ENCODE measurements at regions not wholly inside any gene's neighbourhood (a gene's known extent, or its start where the extent isn't known, plus 50 kb on each side); places are given as distances from the start of the nearest gene placed in this dataset.
A peak's percentile ranks its signal among the peaks of the same experiment; 100 is the strongest.

GRCh38 chr2:40507432-40507831 lies 55.5 kb upstream of the SLC8A1 start:
- Histone ChIP-seq H3K27ac (ENCODE audit: low read length) (no peak overlapping the region), H3K9me3 (replicated peaks; ENCODE audit: control insufficient read depth, low read depth, low read length) (no peaks in the 10 kb centered on the region), H3K4me1 (ENCODE audit: control insufficient read depth, insufficient read depth, low read length) (no peaks in the 10 kb centered on the region), H3K4me3 (ENCODE audit: low read length) (no peak overlapping the region), H3K36me3 (ENCODE audit: control insufficient read depth, insufficient read depth, low read length) (no peaks in the 10 kb centered on the region), H3K27me3 (ENCODE audit: control insufficient read depth, insufficient read depth, low read length) (no peaks in the 10 kb centered on the region)
- no peak for DNase-seq
- WGBS (ENCODE audit: insufficient coverage) = no CpG with 5 or more reads among the region's 1 CpG

- H3K27ac ChIP-seq (ENCODE audit: low read length) = no peak overlapping the region
- no CpG with 5 or more reads among the region's 3 CpGs for WGBS (ENCODE audit: insufficient coverage)
- no peak for DNase-seq
- no peaks in the 10 kb centered on the region for H3K4me1 ChIP-seq (ENCODE audit: control insufficient read depth, insufficient read depth, low read length)
- no peaks in the 10 kb centered on the region for H3K9me3 ChIP-seq (replicated peaks; ENCODE audit: control insufficient read depth, low read depth, low read length)
- no peak overlapping the region for H3K4me3 ChIP-seq (ENCODE audit: low read length)
- no peaks in the 10 kb centered on the region for H3K27me3 ChIP-seq (ENCODE audit: control insufficient read depth, insufficient read depth, low read length)
- H3K36me3 ChIP-seq (ENCODE audit: control insufficient read depth, insufficient read depth, low read length) = no peaks in the 10 kb centered on the region
These were observed 58.4 kb upstream of the SLC8A1 start for GRCh38 chr2:40510304-40510703.

GRCh38 chr2:40511661-40512213 lies 59.8 kb upstream of the SLC8A1 start:
- Histone ChIP-seq H3K27me3 (ENCODE audit: control insufficient read depth, insufficient read depth, low read length) (no peaks in the 10 kb centered on the region), H3K4me3 (ENCODE audit: low read length) (peak overlapping the region; percentile 39), H3K4me1 (ENCODE audit: control insufficient read depth, insufficient read depth, low read length) (no peaks in the 10 kb centered on the region), H3K36me3 (ENCODE audit: control insufficient read depth, insufficient read depth, low read length) (no peaks in the 10 kb centered on the region), H3K9me3 (replicated peaks; ENCODE audit: control insufficient read depth, low read depth, low read length) (no peaks in the 10 kb centered on the region), H3K27ac (ENCODE audit: low read length) (peak overlapping the region; percentile 85)
- 6% methylated on average over 6 of the region's 9 CpGs for WGBS (ENCODE audit: insufficient coverage)
- DNase-seq = peak; percentile 93

GRCh38 chr2:40512256-40512655 lies 60.4 kb upstream of the SLC8A1 start:
- no peaks in the 10 kb centered on the region for H3K4me1 ChIP-seq (ENCODE audit: control insufficient read depth, insufficient read depth, low read length)
- H3K27me3 ChIP-seq (ENCODE audit: control insufficient read depth, insufficient read depth, low read length) = no peaks in the 10 kb centered on the region
- DNase-seq = peak; percentile 69
- peak overlapping the region; percentile 85 for H3K27ac ChIP-seq (ENCODE audit: low read length)
- peak overlapping the region; percentile 39 for H3K4me3 ChIP-seq (ENCODE audit: low read length)
- H3K36me3 ChIP-seq (ENCODE audit: control insufficient read depth, insufficient read depth, low read length) = no peaks in the 10 kb centered on the region
- WGBS (ENCODE audit: insufficient coverage) = 35% methylated on average over 5 of the region's 6 CpGs
- no peaks in the 10 kb centered on the region for H3K9me3 ChIP-seq (replicated peaks; ENCODE audit: control insufficient read depth, low read depth, low read length)

GRCh38 chr2:40513201-40513600 lies 61.3 kb upstream of the SLC8A1 start:
- Histone ChIP-seq H3K27me3 (ENCODE audit: control insufficient read depth, insufficient read depth, low read length) (no peaks in the 10 kb centered on the region), H3K4me3 (ENCODE audit: low read length) (no peak overlapping the region), H3K27ac (ENCODE audit: low read length) (no peak overlapping the region), H3K36me3 (ENCODE audit: control insufficient read depth, insufficient read depth, low read length) (no peaks in the 10 kb centered on the region), H3K9me3 (replicated peaks; ENCODE audit: control insufficient read depth, low read depth, low read length) (no peaks in the 10 kb centered on the region), H3K4me1 (ENCODE audit: control insufficient read depth, insufficient read depth, low read length) (no peaks in the 10 kb centered on the region)
- WGBS (ENCODE audit: insufficient coverage) = no CpG with 5 or more reads among the region's 2 CpGs
- DNase-seq = peak; percentile 18

GRCh38 chr2:40516604-40517003 lies 64.7 kb upstream of the SLC8A1 start:
- no peak overlapping the region for H3K27ac ChIP-seq (ENCODE audit: low read length)
- DNase-seq = no peak
- no peaks in the 10 kb centered on the region for H3K9me3 ChIP-seq (replicated peaks; ENCODE audit: control insufficient read depth, low read depth, low read length)
- H3K4me1 ChIP-seq (ENCODE audit: control insufficient read depth, insufficient read depth, low read length) = no peaks in the 10 kb centered on the region
- H3K36me3 ChIP-seq (ENCODE audit: control insufficient read depth, insufficient read depth, low read length) = no peaks in the 10 kb centered on the region
- WGBS (ENCODE audit: insufficient coverage) = no CpG with 5 or more reads among the region's 1 CpG
- H3K27me3 ChIP-seq (ENCODE audit: control insufficient read depth, insufficient read depth, low read length) = no peaks in the 10 kb centered on the region
- no peak overlapping the region for H3K4me3 ChIP-seq (ENCODE audit: low read length)

- H3K9me3 ChIP-seq (replicated peaks; ENCODE audit: control insufficient read depth, low read depth, low read length) = no peaks in the 10 kb centered on the region
- no peak overlapping the region for H3K4me3 ChIP-seq (ENCODE audit: low read length)
- H3K4me1 ChIP-seq (ENCODE audit: control insufficient read depth, insufficient read depth, low read length) = no peaks in the 10 kb centered on the region
- DNase-seq = no peak
- no peak overlapping the region for H3K27ac ChIP-seq (ENCODE audit: low read length)
- H3K36me3 ChIP-seq (ENCODE audit: control insufficient read depth, insufficient read depth, low read length) = no peaks in the 10 kb centered on the region
- no peaks in the 10 kb centered on the region for H3K27me3 ChIP-seq (ENCODE audit: control insufficient read depth, insufficient read depth, low read length)
- no CpG with 5 or more reads among the region's 4 CpGs for WGBS (ENCODE audit: insufficient coverage)
These were observed 76.7 kb upstream of the SLC8A1 start for GRCh38 chr2:40528564-40528963.

GRCh38 chr2:40531359-40531758 lies 79.5 kb upstream of the SLC8A1 start:
- DNase-seq = no peak
- no peaks in the 10 kb centered on the region for H3K9me3 ChIP-seq (replicated peaks; ENCODE audit: control insufficient read depth, low read depth, low read length)
- H3K27ac ChIP-seq (ENCODE audit: low read length) = no peak overlapping the region
- H3K27me3 ChIP-seq (ENCODE audit: control insufficient read depth, insufficient read depth, low read length) = no peaks in the 10 kb centered on the region
- H3K4me1 ChIP-seq (ENCODE audit: control insufficient read depth, insufficient read depth, low read length) = no peaks in the 10 kb centered on the region
- no peaks in the 10 kb centered on the region for H3K36me3 ChIP-seq (ENCODE audit: control insufficient read depth, insufficient read depth, low read length)
- no peak overlapping the region for H3K4me3 ChIP-seq (ENCODE audit: low read length)

GRCh38 chr2:40534528-40534927 lies 82.6 kb upstream of the SLC8A1 start:
- no peaks in the 10 kb centered on the region for H3K4me1 ChIP-seq (ENCODE audit: control insufficient read depth, insufficient read depth, low read length)
- no peaks in the 10 kb centered on the region for H3K9me3 ChIP-seq (replicated peaks; ENCODE audit: control insufficient read depth, low read depth, low read length)
- no peak overlapping the region for H3K27ac ChIP-seq (ENCODE audit: low read length)
- no peaks in the 10 kb centered on the region for H3K27me3 ChIP-seq (ENCODE audit: control insufficient read depth, insufficient read depth, low read length)
- no CpG with 5 or more reads among the region's 3 CpGs for WGBS (ENCODE audit: insufficient coverage)
- H3K4me3 ChIP-seq (ENCODE audit: low read length) = no peak overlapping the region
- no peaks in the 10 kb centered on the region for H3K36me3 ChIP-seq (ENCODE audit: control insufficient read depth, insufficient read depth, low read length)
- no peak for DNase-seq

- no peaks in the 10 kb centered on the region for H3K4me1 ChIP-seq (ENCODE audit: control insufficient read depth, insufficient read depth, low read length)
- H3K27ac ChIP-seq (ENCODE audit: low read length) = no peak overlapping the region
- no peaks in the 10 kb centered on the region for H3K27me3 ChIP-seq (ENCODE audit: control insufficient read depth, insufficient read depth, low read length)
- H3K36me3 ChIP-seq (ENCODE audit: control insufficient read depth, insufficient read depth, low read length) = no peaks in the 10 kb centered on the region
- H3K9me3 ChIP-seq (replicated peaks; ENCODE audit: control insufficient read depth, low read depth, low read length) = no peaks in the 10 kb centered on the region
- WGBS (ENCODE audit: insufficient coverage) = no CpG with 5 or more reads among the region's 4 CpGs
- DNase-seq = no peak
- H3K4me3 ChIP-seq (ENCODE audit: low read length) = no peak overlapping the region
These were observed 84.1 kb upstream of the SLC8A1 start for GRCh38 chr2:40535972-40536371.

GRCh38 chr2:40540026-40540425 lies 88.1 kb upstream of the SLC8A1 start:
- no peaks in the 10 kb centered on the region for H3K27me3 ChIP-seq (ENCODE audit: control insufficient read depth, insufficient read depth, low read length)
- DNase-seq = no peak
- H3K9me3 ChIP-seq (replicated peaks; ENCODE audit: control insufficient read depth, low read depth, low read length) = no peaks in the 10 kb centered on the region
- 86% methylated on average over 1 of the region's 3 CpGs for WGBS (ENCODE audit: insufficient coverage)
- H3K36me3 ChIP-seq (ENCODE audit: control insufficient read depth, insufficient read depth, low read length) = no peaks in the 10 kb centered on the region
- no peak overlapping the region for H3K4me3 ChIP-seq (ENCODE audit: low read length)
- no peaks in the 10 kb centered on the region for H3K4me1 ChIP-seq (ENCODE audit: control insufficient read depth, insufficient read depth, low read length)
- no peak overlapping the region for H3K27ac ChIP-seq (ENCODE audit: low read length)

All from muscle of leg (tissue), 3 donors.